ENCODE measurements at regions not wholly inside any gene's neighbourhood (a gene's known extent, or its start where the extent isn't known, plus 50 kb on each side); places are given as distances from the start of the nearest gene placed in this dataset.
"Not testable (repeated sequence)": the region's sequence is repeated elsewhere in the genome, so short reads cannot be mapped to it uniquely, and the experiment has no call there.

GRCh38 chr3:82020282-82020681 is 258.8 kb upstream of the GBE1 start:
- DNase-seq (ENCODE audit: low read depth in 2 of 2), result no peak

- DNase-seq (ENCODE audit: low read depth in 2 of 2), result no peak
These were observed 253.8 kb upstream of the GBE1 start for GRCh38 chr3:82015241-82015640.

GRCh38 chr3:82012775-82013174 is 251.3 kb upstream of the GBE1 start:
- DNase-seq (ENCODE audit: low read depth in 2 of 2), result no peak

GRCh38 chr3:82011336-82011735 is 249.9 kb upstream of the GBE1 start:
- DNase-seq (ENCODE audit: low read depth in 2 of 2), result no peak

GRCh38 chr3:82005266-82005665 is 243.8 kb upstream of the GBE1 start:
- no peak for DNase-seq (ENCODE audit: low read depth in 2 of 2)

GRCh38 chr3:82004266-82004665 is 242.8 kb upstream of the GBE1 start:
- no peak for DNase-seq (ENCODE audit: low read depth in 2 of 2)

GRCh38 chr3:82002986-82003642 is 241.7 kb upstream of the GBE1 start:
- DNase-seq (ENCODE audit: low read depth in 2 of 2), result no peak

- DNase-seq (ENCODE audit: low read depth in 2 of 2), result no peak
These were observed 241.0 kb upstream of the GBE1 start for GRCh38 chr3:82002491-82002890.

- DNase-seq (ENCODE audit: low read depth in 2 of 2), result no peak
These were observed 240.0 kb upstream of the GBE1 start for GRCh38 chr3:82001276-82001923.

GRCh38 chr3:82000773-82001172 is 239.3 kb upstream of the GBE1 start:
- no peak for DNase-seq (ENCODE audit: low read depth in 2 of 2)

GRCh38 chr3:82000350-82000749 is 238.9 kb upstream of the GBE1 start:
- no peak for DNase-seq (ENCODE audit: low read depth in 2 of 2)

GRCh38 chr3:81998907-81999306 is 237.5 kb upstream of the GBE1 start:
- no peak for DNase-seq (ENCODE audit: low read depth in 2 of 2)

- DNase-seq (ENCODE audit: low read depth in 2 of 2), result no peak
These were observed 236.8 kb upstream of the GBE1 start for GRCh38 chr3:81998139-81998755.

GRCh38 chr3:81997390-81997789 is 235.9 kb upstream of the GBE1 start:
- no peak for DNase-seq (ENCODE audit: low read depth in 2 of 2)

GRCh38 chr3:81995329-81995728 is 233.9 kb upstream of the GBE1 start:
- DNase-seq (ENCODE audit: low read depth in 2 of 2), result no peak

GRCh38 chr3:81989758-81990157 is 228.3 kb upstream of the GBE1 start:
- no peak for DNase-seq (ENCODE audit: low read depth in 2 of 2)

- DNase-seq (ENCODE audit: low read depth in 2 of 2), result no peak
These were observed 227.8 kb upstream of the GBE1 start for GRCh38 chr3:81989274-81989673.

- not testable (repeated sequence) for DNase-seq (ENCODE audit: low read depth in 2 of 2)
These were observed 226.0 kb upstream of the GBE1 start for GRCh38 chr3:81987412-81987811.

GRCh38 chr3:81985996-81986723 is 224.7 kb upstream of the GBE1 start:
- DNase-seq (ENCODE audit: low read depth in 2 of 2), result no peak

- no peak for DNase-seq (ENCODE audit: low read depth in 2 of 2)
These were observed 221.9 kb upstream of the GBE1 start for GRCh38 chr3:81983382-81983781.

- no peak for DNase-seq (ENCODE audit: low read depth in 2 of 2)
These were observed 219.4 kb upstream of the GBE1 start for GRCh38 chr3:81980596-81981494.

GRCh38 chr3:81974751-81975150 is 213.3 kb upstream of the GBE1 start:
- no peak for DNase-seq (ENCODE audit: low read depth in 2 of 2)

Measured in stimulated activated CD8-positive, alpha-beta memory T cell treated with anti-CD3 and anti-CD28 coated beads, Interleukin-2, amount 100 ng/mL, for 48 hours (primary cell).